ENCODE measurements at regions not wholly inside any gene's neighbourhood (a gene's known extent, or its start where the extent isn't known, plus 50 kb on each side); places are given as distances from the start of the nearest gene placed in this dataset.

GRCh38 chr14:58972233-58973017 lies 216.0 kb upstream of the DAAM1 start:
- POLR2A ChIA-PET = no interaction called here
- Histone ChIP-seq H3K9me3 (no peaks in the 10 kb centered on the region), H3K27ac (ENCODE audit: low read depth in 2 of 2, low read length in 1 of 2) (no peak overlapping the region), H3K79me2 (ENCODE audit: insufficient read depth) (no peaks in the 10 kb centered on the region), H3K4me1 (ENCODE audit: control insufficient read depth in 1 of 2, insufficient read depth in 2 of 2, low read depth in 1 of 2, low read length in 1 of 2) (peaks cover 5 to 11% of the 10 kb centered on the region in 2 experiments; a peak in 3 of 4 replicates), H3K36me3 (replicated peaks in 1 of 2; ENCODE audit: control insufficient read depth in 1 of 2, insufficient read depth in 2 of 2, low read length in 1 of 2) (no peaks in the 10 kb centered on the region), H2AFZ (ENCODE audit: low read depth) (no peak overlapping the region), H3K9me2 (no peaks in the 10 kb centered on the region), H3F3A (replicated peaks; ENCODE audit: insufficient read depth) (no peaks in the 10 kb centered on the region), H3K27me3 (ENCODE audit: insufficient read depth) (no peaks in the 10 kb centered on the region), H4K20me1 (ENCODE audit: insufficient read depth) (no peaks in the 10 kb centered on the region), H3K4me3 (ENCODE audit: low read depth in 2 of 2, low read length in 1 of 2) (no peak overlapping the region), H3K4me2 (no peak overlapping the region), H3K9ac (no peak overlapping the region)
- CTCF ChIA-PET = interaction anchor here (1.2 kb wide), 1 partner anchor 471 kb away, joined by 4 read pairs; no protein-coding TSS in a partner anchor
- DNase-seq = no peak
- TF ChIP-seq MEF2A (IDR thresholded peaks at IDR 0.05; ENCODE audit: borderline replicate concordance, low read depth) (no peak), EP300 (IDR thresholded peaks at IDR 0.05; ENCODE audit: borderline replicate concordance in 1 of 2, low read depth in 1 of 2, low read length in 1 of 2) (no peak), RCOR1 (IDR thresholded peaks at IDR 0.05; ENCODE audit: low read length) (no peak), SMC3 (IDR thresholded peaks at IDR 0.05; ENCODE audit: low read depth, low read length) (no peak), IRF3 (IDR thresholded peaks at IDR 0.05; ENCODE audit: low read depth, low read length) (no peak), FOSL2 (IDR thresholded peaks at IDR 0.05; ENCODE audit: borderline replicate concordance, low read depth) (no peak), FOXJ3 (CRISPR knock-in tag; IDR thresholded peaks at IDR 0.05) (no peak), EZH2phosphoT487 (IDR thresholded peaks at IDR 0.05; ENCODE audit: borderline replicate concordance, low read depth) (no peak), USF2 (IDR thresholded peaks at IDR 0.05; ENCODE audit: borderline replicate concordance, low read depth, low read length) (no peak), TAF1 (IDR thresholded peaks at IDR 0.05; ENCODE audit: borderline replicate concordance, low read depth, low read length) (no peak), MAX (IDR thresholded peaks at IDR 0.05; ENCODE audit: low read depth) (no peak), FOXM1 (IDR thresholded peaks at IDR 0.05; ENCODE audit: low read depth) (no peak), USF1 (IDR thresholded peaks at IDR 0.05; ENCODE audit: borderline replicate concordance, low read depth) (no peak), RXRA (IDR thresholded peaks at IDR 0.05; ENCODE audit: borderline replicate concordance, low read depth) (no peak), REST (IDR thresholded peaks at IDR 0.05; ENCODE audit: low read depth, low read length) (no peak)
- WGBS (ENCODE audit: low lambda C conversion rate) = 73% methylated on average over 7 of the region's 7 CpGs
